CD4-positive, alpha-beta T cell (primary cell): ENCODE measurements at regions not wholly inside any gene's neighbourhood (a gene's known extent, or its start where the extent isn't known, plus 50 kb on each side); places are given as distances from the start of the nearest gene placed in this dataset.

Experiments used
- ATAC-seq: fragments of 200-7000 bp; cut with Tn5 transposase; one replicate; pipeline ENCODE4 v1.10.0; 2022; ENCODE audit warnings: mild to moderate bottlenecking; ENCODE audit not compliant: poor library complexity
- CTCF ChIA-PET: fragments of 350-600 bp; sonication (Branson Sonifier 250); formaldehyde crosslinking; loops from one replicate; lab custom pipeline; 2021; ENCODE audit warnings: antibody characterized with exemption, inconsistent platforms; lab: Charles Lee
- POLR2A ChIA-PET: fragments of 350-600 bp; sonication (Branson Sonifier 250); formaldehyde crosslinking; loops from one replicate; lab custom pipeline; 2021; ENCODE audit warnings: antibody characterized with exemption, inconsistent platforms; lab: Charles Lee
- DNase-seq, 14 experiments: peaks; one replicate each; pipeline ENCODE4 v3.0.0-alpha.2; 2013 to 2020; ENCODE audit warnings: mixed read lengths in 2 of 14
- H3K27ac ChIP-seq, 2 donors: one replicate each; pipeline versions ENCODE4 v1.5.1 to v1.7.0; 2013; ENCODE audit warnings: low read length in 2 of 2, low read depth in 1 of 2, mild to moderate bottlenecking in 1 of 2
- H3K27me3 ChIP-seq, 2 experiments: 1 replicate in 1 of 2; 2 replicates in 1 of 2; pipeline versions ENCODE4 v1.6.1 to v1.7.0; 2013; ENCODE audit warnings: low read length in 2 of 2, control low read depth in 1 of 2, mild to moderate bottlenecking in 1 of 2, moderate library complexity in 1 of 2; ENCODE audit not compliant: insufficient read depth in 2 of 2, control insufficient read depth in 1 of 2
- H3K36me3 ChIP-seq: one replicate; pipeline ENCODE4 v1.6.1; 2013; ENCODE audit warnings: low read length, control low read depth; ENCODE audit not compliant: insufficient read depth
- H3K4me1 ChIP-seq: one replicate; pipeline ENCODE4 v1.6.1; 2013; ENCODE audit warnings: low read length, control low read depth; ENCODE audit not compliant: insufficient read depth
- H3K4me3 ChIP-seq: one replicate; pipeline ENCODE4 v1.5.1; 2013; ENCODE audit warnings: mild to moderate bottlenecking, low read length, moderate library complexity
- H3K9me3 ChIP-seq, 2 experiments: 1 replicate in 1 of 2; 2 replicates in 1 of 2; pipeline versions ENCODE4 v1.6.1 to v1.7.0; 2013; ENCODE audit warnings: low read length in 2 of 2, mild to moderate bottlenecking in 2 of 2, control low read depth in 1 of 2, moderate library complexity in 1 of 2; ENCODE audit not compliant: control insufficient read depth in 1 of 2, insufficient read depth in 1 of 2
- H3K27ac Mint-ChIP-seq: one replicate; pipeline ENCODE4 v1.8.0; 2020; ENCODE audit warnings: mixed read lengths
- H3K27me3 Mint-ChIP-seq: one replicate; pipeline ENCODE4 v1.8.0; 2021; ENCODE audit warnings: mixed read lengths
- H3K36me3 Mint-ChIP-seq: one replicate; pipeline ENCODE4 v1.8.0; 2021; ENCODE audit warnings: low read depth, mixed read lengths
- H3K4me1 Mint-ChIP-seq: one replicate; pipeline ENCODE4 v1.8.0; 2021; ENCODE audit warnings: low read depth, mixed read lengths
- H3K4me3 Mint-ChIP-seq: one replicate; pipeline ENCODE4 v1.8.0; 2020; ENCODE audit warnings: mild to moderate bottlenecking, mixed read lengths
- H3K9me3 Mint-ChIP-seq: one replicate; pipeline ENCODE4 v1.8.0; 2020; ENCODE audit warnings: mixed read lengths
- CTCF ChIP-seq: fragments of 200-600 bp; IDR thresholded peaks from one replicate; pipeline ENCODE4 v1.8.0; 2022; ENCODE audit warnings: antibody characterized with exemption, mild to moderate bottlenecking
- intact Hi-C, 2 experiments: fragments of 100-400 bp; cut with DNase I in 1 of 2; cut with micrococcal nuclease in 1 of 2; formaldehyde crosslinking; loops; one replicate each; pipeline versions ENCODE4 v1.15.1 to v1.9.0; 2023 to 2025; cut with DNase I, micrococcal nuclease

DNA sequence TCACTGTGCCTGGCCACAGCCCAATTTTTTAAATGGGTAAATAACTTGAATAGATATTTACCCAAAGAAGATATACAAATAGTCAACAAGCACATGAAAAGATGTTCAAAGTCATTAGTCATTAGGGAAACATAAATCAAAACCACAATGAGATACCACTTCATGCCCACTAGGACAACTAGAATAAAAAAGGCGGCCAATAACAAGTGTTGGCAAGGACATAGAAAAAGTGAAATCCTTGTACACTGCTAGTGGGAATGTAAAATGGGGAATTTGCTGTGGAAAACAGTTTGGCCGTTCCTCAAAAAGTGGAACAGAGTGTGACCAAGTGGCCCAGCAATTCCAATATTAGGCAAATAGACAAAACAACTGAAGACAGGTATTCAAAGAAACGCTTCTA, 270.1 kb downstream of the TFCP2L1 start:
- Histone ChIP-seq H3K27me3 (no peaks in the 10 kb centered on the region), H3K9me3 (peaks cover 0 to 19% of the 10 kb centered on the region in 2 experiments), H3K4me3 (no peak overlapping the region), H3K4me1 (no peaks in the 10 kb centered on the region), H3K36me3 (no peaks in the 10 kb centered on the region), H3K27ac (no peak overlapping the region)
- CTCF ChIA-PET = no interaction called here
- no peak for TF ChIP-seq CTCF
- H3K27ac Mint-ChIP-seq = no peak overlapping the region
- ATAC-seq = no peak
- H3K27me3 Mint-ChIP-seq = peaks cover 9% of the 10 kb centered on the region
- no peaks in the 10 kb centered on the region for H3K36me3 Mint-ChIP-seq
- no peak overlapping the region for H3K4me3 Mint-ChIP-seq
- intact Hi-C loops = no loop called here
- POLR2A ChIA-PET = no interaction called here
- DNase-seq = no peak
- H3K9me3 Mint-ChIP-seq = no peaks in the 10 kb centered on the region
- H3K4me1 Mint-ChIP-seq = no peaks in the 10 kb centered on the region

- Mint-ChIP-seq H3K4me3 (no peak overlapping the region), H3K27me3 (peaks cover 15% of the 10 kb centered on the region), H3K9me3 (no peaks in the 10 kb centered on the region), H3K4me1 (no peaks in the 10 kb centered on the region), H3K36me3 (no peaks in the 10 kb centered on the region), H3K27ac (no peak overlapping the region)
- H3K27me3 ChIP-seq = no peaks in the 10 kb centered on the region
- H3K9me3 ChIP-seq = peaks cover 0 to 19% of the 10 kb centered on the region in 2 experiments
- no peaks in the 10 kb centered on the region for H3K4me1 ChIP-seq
- H3K4me3 ChIP-seq = no peak overlapping the region
- DNase-seq (no peak), ATAC-seq (no peak)
- CTCF ChIA-PET = no interaction called here
- intact Hi-C loops = no loop called here
- TF ChIP-seq CTCF = no peak
- no peak overlapping the region for H3K27ac ChIP-seq
- no peaks in the 10 kb centered on the region for H3K36me3 ChIP-seq
- POLR2A ChIA-PET = no interaction called here
Measured at GRCh38 chr2:121015971-121016485, 269.0 kb downstream of the TFCP2L1 start.

DNA sequence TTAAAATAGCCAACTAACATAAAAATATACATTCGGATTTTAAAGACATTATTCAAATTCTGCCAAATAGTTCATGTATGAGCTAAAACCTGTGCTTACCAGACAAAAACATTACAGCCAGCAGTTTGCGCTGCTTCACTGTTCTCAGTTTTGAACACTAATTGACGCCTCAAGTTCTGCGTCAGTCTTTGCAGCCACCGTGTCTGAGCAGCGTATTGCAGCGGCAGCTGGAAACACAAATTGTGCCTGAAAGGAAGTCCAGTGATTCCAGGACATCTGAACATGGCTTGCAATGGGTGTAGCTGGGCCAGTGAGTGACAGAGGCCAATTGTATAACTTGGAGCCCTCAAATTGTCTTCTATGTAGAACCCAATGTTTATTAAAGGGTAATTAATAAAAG, 267.6 kb downstream of the TFCP2L1 start:
- intact Hi-C loops = no loop called here
- Mint-ChIP-seq H3K4me3 (no peak overlapping the region), H3K9me3 (no peaks in the 10 kb centered on the region), H3K27me3 (peaks cover 15% of the 10 kb centered on the region), H3K27ac (no peak overlapping the region), H3K36me3 (no peaks in the 10 kb centered on the region), H3K4me1 (no peaks in the 10 kb centered on the region)
- no peaks in the 10 kb centered on the region for H3K27me3 ChIP-seq
- no peak for TF ChIP-seq CTCF
- ATAC-seq = no peak
- CTCF ChIA-PET = no interaction called here
- no peaks in the 10 kb centered on the region for H3K4me1 ChIP-seq
- H3K27ac ChIP-seq = no peak overlapping the region
- DNase-seq = no peak
- POLR2A ChIA-PET = no interaction called here
- no peak overlapping the region for H3K4me3 ChIP-seq
- no peaks in the 10 kb centered on the region for H3K36me3 ChIP-seq
- peaks cover 0 to 25% of the 10 kb centered on the region in 2 experiments for H3K9me3 ChIP-seq
